Right ventricle myocardium superior (tissue), 1 donor: ENCODE measurements at regions not wholly inside any gene's neighbourhood (a gene's known extent, or its start where the extent isn't known, plus 50 kb on each side); places are given as distances from the start of the nearest gene placed in this dataset.

ENCODE experiments used
- ATAC-seq: fragments of 200-7000 bp; cut with Tn5 transposase; one replicate; pipeline ENCODE4 v1.9.1; 2020; ENCODE audit warnings: mild to moderate bottlenecking; ENCODE audit not compliant: poor library complexity
- DNase-seq: peaks from one replicate; pipeline ENCODE4 v3.0.0-alpha.2; 2020
- intact Hi-C: fragments of 100-400 bp; cut with DNase I; formaldehyde crosslinking; loops from one replicate; pipeline ENCODE4 v1.11.2; 2022
- donor health status: DM: no; HTN: yes; CAD: no; lungs with severe emphysema.

DNA sequence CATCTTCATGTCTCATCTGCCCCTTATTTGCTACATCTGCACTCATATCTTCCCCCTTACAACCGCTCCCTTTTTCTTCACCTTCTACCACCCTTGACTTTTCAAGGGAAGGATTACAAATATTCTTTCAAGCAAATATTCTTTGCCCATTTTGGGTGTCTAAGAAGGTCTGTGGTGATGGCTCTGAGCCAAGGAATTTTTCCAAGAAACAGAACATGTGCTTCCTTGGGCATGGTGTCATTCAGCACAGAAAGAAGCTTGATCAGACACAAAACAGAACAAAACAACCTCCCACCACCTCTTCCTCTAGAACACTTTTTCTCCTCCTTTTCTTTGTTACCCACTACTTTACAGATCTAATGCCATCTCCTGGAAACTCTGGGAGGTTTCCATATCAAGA lies 313.7 kb downstream of the SATB2 start:
- ATAC-seq (no peak), DNase-seq (no peak)
- intact Hi-C loops: no loop called here

DNA sequence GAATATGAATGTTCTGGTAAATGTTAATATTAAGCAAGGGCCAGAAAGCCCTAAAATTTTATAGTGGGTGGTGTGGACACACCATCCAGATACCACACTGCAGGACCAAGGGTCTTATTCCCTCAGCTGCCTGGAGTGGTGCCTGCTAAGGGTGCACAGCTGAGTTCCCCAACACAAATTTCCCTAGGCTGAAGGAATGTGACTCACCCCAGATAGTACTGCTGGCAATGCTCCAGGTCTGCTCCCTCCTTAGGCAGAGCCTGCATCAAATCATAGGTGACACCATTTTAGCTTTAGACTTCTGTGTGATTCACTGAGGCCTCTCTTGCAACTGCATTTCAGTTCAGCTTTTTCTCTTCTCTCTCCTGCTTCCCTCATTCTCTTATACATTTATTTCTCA lies 321.1 kb downstream of the SATB2 start:
- ATAC-seq (no peak), DNase-seq (no peak)
- intact Hi-C loops: no loop called here

DNA sequence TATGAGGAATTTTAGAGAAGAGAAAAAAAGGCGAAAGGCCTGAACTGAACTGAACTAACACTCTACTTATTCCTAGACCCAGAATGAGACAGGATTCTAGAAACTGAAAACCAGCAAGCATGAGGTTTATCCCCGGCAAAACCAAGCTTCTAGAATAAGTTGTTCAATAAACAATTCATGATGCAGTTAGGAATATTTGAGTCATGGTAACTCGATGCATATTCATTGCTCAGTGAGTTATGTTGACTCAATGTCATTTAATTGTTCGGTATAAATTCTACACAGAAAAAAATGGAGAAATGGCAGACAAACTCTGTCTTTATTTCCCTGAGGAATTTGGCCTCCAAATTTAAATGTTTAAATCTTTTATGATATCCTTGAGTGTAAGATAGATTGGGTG lies 321.5 kb downstream of the SATB2 start:
- DNase-seq (no peak), ATAC-seq (no peak)
- intact Hi-C loops: no loop called here

DNA sequence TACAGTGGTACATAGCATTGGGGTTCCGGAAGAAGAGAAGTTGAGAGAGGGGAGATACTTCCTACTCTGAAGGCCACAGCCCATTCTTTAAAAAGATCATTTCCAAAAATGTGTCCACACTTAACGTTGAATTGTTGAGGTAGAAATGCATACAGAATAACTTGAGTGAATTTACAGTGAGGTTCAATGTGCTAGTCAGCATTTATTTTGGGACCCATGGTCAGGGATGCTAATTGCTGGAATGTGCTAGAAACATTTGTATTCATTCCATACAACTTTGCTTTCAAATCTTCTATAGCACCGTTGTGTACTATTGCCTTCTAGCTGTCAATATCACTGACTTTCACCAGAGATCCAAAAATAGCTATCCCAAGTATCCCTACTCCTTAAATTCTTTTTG lies 325.9 kb downstream of the SATB2 start:
- ATAC-seq (no peak), DNase-seq (no peak)
- intact Hi-C loops: no loop called here

DNA sequence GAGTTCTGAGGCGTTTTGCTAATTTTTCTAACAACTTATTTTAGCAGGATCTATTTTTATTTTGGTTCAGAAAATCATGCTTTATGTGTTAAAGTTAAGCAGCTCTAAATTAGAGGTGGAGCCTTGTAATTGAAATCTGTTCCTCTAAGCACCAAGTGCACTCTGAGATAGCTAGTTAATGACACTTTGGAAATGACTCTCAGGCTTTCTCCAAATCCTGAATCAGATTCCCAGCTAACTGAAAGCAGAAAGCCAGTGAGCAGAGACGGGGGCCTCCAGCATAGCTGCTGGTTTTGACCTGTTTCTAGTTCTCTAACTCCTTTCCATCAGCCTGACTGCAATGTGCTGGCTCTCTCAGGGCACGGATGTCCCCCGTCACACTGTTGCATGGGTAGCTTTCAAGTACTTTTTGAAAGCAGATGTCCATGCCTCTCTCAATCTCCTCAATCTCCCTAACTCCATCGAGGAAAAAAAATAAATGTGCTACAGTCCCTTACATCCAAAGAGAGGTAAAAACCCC lies 326.5 kb downstream of the SATB2 start:
- intact Hi-C loops: no loop called here
- ATAC-seq (no peak), DNase-seq (no peak)

DNA sequence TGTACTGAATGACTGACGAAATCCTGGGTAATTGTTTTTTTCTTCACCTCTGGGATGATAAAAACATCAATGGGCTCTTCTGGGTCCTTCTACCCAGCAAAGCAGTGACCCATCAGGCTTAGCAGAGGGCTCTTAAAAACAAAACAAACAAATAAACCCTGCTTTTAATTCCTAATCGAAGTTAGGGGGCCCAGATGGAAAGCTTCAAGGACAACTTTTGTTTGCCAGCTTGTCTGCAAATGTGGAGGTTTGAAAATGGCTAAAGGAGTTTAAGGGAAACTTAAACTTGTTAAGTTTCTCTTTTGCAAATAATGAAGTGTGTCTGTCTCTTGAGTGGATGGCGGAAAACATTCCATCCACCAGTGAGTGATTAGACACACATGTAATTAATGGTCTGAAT lies 327.2 kb downstream of the SATB2 start:
- intact Hi-C loops: no loop called here
- DNase-seq (no peak), ATAC-seq (no peak)

DNA sequence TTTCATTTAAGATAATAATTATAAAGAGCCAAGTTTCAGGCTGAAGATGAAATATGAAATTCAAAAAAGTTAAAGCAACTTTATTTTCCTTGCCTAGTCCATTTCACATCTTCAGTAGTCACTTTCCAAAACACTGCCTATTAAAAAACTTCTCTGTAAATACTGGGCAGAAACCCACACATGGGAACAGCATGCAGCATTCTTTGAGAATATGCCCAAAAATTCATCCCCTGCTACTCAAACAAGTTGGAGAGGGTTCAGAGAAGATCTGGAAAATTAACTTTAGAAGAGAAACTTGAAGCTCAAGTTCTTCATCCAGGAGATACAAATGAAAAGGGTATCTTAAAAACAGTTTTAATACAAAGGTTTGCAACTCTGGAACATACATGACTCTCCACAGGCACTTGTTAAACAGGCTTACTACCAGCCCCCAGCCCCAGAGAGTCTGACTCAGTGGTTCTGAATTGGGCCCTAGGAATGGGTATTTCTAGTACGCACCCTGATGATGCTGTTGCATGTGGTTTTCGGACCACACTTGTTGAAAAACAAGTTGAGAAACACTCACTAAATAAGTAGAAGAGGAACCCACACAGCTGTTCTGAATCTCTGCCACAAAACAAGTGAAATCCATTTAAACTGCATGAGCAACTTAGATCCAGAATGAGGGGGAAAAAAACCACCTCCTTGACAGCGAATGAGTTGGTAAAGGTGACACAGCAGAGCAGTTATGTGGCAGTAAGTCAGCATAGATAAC lies 329.1 kb downstream of the SATB2 start:
- intact Hi-C loops: no loop called here

DNA sequence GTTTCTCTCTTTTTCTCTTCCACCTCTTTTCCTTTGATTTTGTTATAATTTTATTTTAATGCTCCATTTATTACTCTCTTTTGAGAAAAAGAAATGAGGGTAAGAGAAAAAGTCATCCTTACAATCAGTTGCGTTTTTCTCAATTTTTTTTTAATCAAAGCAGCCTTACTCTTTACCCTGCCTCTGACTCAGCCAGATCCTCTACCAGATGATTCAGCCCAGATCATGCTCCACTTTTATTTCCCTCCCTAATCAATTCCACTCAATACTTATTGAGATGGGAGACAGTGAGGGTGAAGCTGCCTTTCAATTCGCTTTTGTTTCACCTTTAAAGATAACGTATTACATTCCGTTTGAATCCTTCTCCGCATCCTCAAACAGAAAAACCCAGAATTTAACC lies 337.9 kb downstream of the SATB2 start:
- intact Hi-C loops: no loop called here
- no peak for ATAC-seq
- DNase-seq: no peak

More for the DNA sequence above, 329.1 kb downstream of the SATB2 start:
- ATAC-seq (no peak), DNase-seq (no peak)

DNA sequence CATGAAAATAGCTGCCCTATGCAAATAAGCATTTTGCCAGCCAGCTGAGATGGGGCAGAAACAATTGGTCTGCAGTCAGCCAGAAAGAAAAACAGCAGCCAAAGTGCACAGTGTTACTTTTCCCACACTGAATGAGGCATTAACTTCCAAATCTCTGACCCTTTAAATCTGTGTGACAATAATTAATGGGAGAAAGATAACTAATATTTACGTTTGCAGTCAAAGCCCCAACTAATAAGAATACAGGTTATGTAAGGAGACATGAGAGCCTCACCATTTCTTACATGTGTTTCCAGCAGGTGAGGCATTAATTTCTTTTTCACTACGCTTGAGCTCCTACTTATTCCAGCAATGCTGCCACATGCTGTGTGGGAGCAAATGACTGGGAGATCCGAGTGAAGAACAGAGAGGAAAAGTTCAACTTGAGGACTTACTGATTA lies 339.0 kb downstream of the SATB2 start:
- ATAC-seq (no peak), DNase-seq (no peak)
- intact Hi-C loops: no loop called here

DNA sequence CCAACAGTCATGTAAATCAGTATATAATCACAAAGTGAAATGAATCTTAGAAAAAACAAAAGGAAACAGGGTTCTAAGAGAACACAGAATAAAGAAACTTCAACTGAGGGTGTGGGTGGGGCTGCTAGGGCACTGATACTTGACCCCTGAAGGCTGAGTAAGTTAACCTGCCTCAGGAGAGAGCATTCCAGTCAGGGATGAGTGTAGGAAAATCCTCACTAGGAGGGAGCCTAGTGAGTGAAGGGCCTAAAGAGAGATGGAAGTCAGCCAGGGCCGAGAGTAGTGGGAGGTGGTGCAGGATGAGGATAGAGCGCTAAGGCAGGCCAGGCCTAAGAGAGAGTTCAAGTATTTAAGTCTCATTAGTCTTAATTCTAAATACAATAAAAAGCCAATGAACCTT lies 342.6 kb downstream of the SATB2 start:
- ATAC-seq: no peak
- no peak for DNase-seq
- intact Hi-C loops: no loop called here

DNA sequence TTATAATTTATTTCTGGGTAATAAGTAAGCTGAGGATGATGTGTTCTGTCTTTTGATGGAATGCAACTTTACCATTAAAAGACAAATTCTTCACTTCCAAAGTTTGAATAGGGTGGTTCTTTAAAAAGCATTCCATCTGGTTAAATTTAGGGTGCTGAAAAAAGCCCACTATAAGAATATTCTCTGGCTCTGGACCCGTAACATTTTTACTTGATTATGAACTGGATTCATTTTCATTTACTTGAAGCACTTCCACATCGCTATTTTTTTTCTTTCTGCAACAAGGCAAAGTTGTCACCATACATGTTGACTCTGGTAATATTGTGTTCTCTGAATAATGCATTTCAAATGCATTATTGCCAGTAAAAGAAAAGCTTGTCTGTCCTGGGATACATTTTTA lies 344.6 kb downstream of the SATB2 start:
- intact Hi-C loops: no loop called here
- ATAC-seq (no peak), DNase-seq (no peak)

DNA sequence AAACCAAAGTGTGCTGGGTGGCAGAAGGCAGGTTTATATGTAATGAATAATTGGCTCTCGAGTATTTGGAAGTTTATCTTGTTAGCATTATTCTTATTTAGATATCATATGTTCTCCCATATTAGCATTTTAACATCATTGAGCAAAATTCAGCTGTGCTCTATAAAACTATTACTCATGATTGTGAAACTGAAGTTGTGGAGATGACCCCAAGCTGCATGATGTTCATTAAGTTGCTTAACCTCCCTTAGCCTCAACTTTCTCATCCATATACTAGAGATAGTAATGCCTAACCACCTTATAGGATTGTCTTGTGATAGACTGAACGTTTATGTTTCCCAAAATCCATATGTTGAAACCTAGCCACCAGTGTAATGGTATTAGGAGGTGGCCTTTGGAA lies 346.3 kb downstream of the SATB2 start:
- no peak for DNase-seq
- intact Hi-C loops: no loop called here
- no peak for ATAC-seq

DNA sequence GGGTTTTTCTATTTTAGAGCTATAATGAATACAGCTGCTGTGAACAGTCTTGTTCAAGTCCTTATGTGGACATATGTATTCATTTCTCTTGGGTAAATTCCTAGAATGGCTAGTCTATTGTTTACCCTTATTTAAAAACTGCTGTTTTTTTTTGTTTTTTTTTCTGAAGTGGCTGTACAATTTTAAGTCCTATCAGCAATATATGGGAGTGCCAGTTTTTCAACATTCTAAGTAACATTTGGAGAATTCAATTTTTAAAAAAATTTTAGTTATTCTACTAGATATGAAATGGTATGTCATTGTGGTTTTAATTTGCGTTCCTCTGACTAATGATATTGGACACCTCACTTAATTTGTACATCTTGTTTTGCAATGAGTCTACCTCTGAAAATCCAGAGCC lies 349.7 kb downstream of the SATB2 start:
- ATAC-seq (no peak), DNase-seq (no peak)

DNA sequence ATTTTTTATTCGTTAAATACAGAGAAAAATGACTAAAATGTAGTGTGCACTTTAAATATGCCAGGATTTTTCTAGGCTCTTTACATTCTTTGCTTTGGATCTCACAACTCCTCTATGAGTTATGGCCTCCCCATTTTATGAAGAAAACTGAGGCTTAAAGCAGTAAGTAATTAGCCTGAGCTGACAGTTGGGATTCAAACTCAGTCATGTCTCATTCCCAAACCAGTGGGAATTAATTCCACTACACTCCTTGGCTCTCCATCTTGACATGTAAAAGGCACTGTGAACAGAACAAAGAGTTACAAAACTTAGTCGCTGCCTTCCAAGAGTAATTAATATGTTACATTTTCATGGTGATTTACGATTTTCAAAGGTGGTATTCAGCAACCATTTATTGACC lies 351.9 kb downstream of the SATB2 start:
- no peak for DNase-seq
- no peak for ATAC-seq
- intact Hi-C loops: no loop called here

More for the DNA sequence above, 349.7 kb downstream of the SATB2 start:
- intact Hi-C loops: no loop called here

DNA sequence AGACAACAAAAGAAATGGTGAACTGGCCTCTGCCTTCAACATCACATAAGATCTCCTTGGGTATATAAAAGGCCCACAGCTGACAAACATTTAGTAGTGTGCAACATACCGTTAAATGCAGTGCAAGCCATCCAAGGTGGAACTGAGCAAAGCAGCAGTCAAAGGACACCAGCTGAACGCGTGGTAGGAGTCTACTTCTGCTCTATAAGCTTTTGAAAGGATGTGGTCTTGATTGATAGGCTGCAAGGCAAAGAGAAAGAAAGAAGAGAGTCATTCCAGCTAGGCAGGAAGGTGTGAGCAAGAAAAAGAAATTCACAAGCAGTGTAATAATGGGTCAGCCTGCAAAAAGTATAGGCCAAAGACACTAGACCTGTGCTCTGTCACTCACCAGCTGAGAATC lies 356.3 kb downstream of the SATB2 start:
- intact Hi-C loops: no loop called here
- DNase-seq (no peak), ATAC-seq (no peak)

DNA sequence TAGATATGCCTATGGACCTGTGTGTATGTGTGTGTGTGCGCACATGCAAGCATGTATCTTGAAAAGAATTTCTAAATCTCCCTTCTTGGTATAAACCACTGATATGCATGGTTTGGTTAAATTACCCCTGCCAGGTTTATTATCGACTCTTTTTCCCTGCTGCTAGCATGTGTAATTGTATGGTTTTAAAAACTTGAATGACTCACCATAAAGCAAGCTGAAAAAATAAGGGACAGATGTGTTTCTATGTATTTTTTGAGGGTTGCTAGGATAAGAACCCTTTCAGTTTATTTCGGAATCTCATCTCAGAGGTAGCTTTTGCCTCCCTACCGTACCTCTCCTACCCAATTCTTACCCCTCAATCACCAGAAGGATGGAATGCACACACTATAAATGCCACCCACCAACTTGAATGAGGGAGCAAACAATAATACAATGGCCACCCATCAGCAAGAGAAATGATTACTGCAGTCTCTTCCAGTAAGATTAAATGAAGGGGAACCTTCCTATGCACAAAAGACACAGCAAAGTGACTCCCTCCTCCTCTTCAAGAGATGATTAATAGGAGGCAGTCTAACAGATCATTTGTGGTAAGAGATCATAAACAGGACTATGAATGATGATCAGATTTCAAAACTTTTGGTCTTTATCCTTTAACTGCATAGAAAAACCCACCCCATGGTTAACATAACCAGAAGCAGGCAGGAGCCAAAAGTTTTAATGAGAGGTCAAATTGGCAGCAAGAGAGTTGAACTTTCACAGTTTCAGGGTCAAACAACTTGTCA lies 357.2 kb downstream of the SATB2 start:
- ATAC-seq (no peak), DNase-seq (no peak)
- intact Hi-C loops: no loop called here

DNA sequence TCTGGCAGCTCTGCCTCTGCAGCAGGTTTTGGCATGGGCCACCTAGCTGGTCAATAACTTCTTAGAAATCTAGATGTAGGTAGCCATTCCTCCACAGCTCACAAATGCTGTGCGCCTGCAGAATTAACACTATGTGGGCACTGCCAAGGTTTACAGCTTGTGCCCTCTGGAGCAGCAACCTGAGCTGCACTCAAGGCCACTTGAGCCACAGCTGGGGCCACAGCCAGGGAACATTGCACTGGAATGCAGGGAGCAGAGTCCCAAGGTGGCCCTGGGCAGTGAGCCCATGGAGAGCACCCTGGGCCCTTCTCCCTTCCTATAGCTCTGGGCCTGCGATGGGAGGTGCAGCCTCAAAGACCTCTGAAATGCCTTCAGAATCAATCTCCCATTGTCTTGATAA lies 365.3 kb downstream of the SATB2 start:
- no peak for DNase-seq
- ATAC-seq: no peak
- intact Hi-C loops: no loop called here

DNA sequence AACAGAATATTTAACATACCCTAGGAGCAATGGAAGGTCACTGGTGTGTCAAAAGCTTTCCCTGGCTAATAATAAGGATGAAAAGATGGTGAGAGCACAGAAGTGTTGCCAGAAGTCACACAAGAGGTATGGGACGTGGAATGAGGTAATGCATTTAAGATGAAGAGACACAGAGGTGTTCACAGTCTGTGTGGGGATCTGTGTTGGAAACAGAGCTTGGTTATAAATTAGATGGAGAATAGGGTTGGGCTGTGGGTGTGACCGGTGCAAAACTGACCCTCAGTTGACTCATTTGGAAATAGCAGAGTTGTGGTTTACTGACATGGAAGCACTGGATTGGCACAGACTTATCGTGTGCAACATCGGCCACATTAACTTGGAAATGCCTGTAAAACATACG lies 372.5 kb downstream of the SATB2 start:
- DNase-seq (no peak), ATAC-seq (no peak)
- intact Hi-C loops: no loop called here

DNA sequence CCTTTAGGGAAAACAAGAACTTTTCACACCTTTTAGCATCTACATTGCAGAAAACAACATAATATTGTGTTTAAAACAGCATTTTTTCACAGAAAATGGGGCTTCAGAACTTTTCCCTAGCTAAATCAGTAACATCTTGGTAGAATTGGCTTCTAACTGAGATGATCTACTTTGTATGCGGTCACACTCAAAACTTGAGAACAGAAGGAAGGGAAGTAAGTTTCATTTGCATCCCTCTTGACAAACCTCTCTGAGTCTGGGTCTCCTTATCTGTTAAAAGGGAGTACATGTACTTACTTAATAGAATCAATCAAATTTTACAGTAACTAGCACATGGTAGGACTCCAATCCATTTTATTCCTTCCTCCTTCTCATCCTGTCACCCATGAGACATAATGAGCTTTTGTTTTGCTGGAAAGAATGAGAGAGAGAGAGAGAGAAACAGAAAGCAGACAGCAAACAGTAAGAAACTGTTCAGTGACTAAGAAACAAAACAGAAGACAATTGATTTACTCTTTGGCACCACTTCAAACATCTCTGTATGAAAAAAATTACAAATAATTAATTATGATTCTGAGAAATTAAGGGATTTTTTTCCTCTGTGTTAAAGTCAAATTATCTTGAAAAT lies 387.3 kb downstream of the SATB2 start:
- DNase-seq: no peak
- ATAC-seq: no peak
- intact Hi-C loops: no loop called here

DNA sequence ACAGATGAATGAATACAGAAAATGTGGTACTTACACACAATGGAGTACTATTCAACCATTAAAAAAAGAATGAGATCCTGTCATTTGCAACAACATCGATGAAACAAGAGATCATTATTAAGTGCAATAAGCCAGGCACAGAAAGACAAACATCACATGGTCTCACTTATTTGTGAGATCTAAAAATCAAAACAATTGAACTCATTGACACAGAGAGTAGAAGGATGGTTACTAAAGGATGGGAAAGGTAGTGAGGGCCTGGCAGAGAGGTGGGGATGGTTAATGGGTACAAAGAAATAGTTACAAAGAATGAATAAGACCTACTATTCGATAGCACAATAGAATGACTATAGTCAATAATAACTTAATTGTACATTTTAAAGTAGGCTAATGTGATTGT lies 393.5 kb downstream of the SATB2 start:
- DNase-seq (no peak), ATAC-seq (no peak)
- intact Hi-C loops: no loop called here
